SH-SY5Y (cell line): ENCODE measurements at regions not wholly inside any gene's neighbourhood (a gene's known extent, or its start where the extent isn't known, plus 50 kb on each side); places are given as distances from the start of the nearest gene placed in this dataset.

Experiments used
- GATA2 ChIP-seq: IDR thresholded peaks from 2 replicates; pipeline ENCODE4 v1.6.1; 2011; ENCODE audit warnings: mild to moderate bottlenecking, low read depth, low read length
- GATA3 ChIP-seq: IDR thresholded peaks from 2 replicates; pipeline ENCODE4 v1.6.1; 2011; ENCODE audit warnings: low read depth, mild to moderate bottlenecking, low read length, moderate library complexity

- no peak for TF ChIP-seq GATA2
- no peak for TF ChIP-seq GATA3
These were observed 60.1 kb upstream of the PRSS16 start for GRCh38 chr6:27187231-27188060.
